ENCODE measurements at regions not wholly inside any gene's neighbourhood (a gene's known extent, or its start where the extent isn't known, plus 50 kb on each side); places are given as distances from the start of the nearest gene placed in this dataset.
A peak's percentile ranks its signal among the peaks of the same experiment; 100 is the strongest.

- no peaks in the 10 kb centered on the region for H3K36me3 Mint-ChIP-seq
- no peak for TF ChIP-seq CTCF (conservative IDR thresholded peaks at IDR 0.05)
- H3K4me1 Mint-ChIP-seq (ENCODE audit: unreplicated experiment): no peaks in the 10 kb centered on the region
- no peak overlapping the region for H3K27ac Mint-ChIP-seq
- no peak for DNase-seq (ENCODE audit: extremely low spot score, unreplicated experiment)
- H3K4me3 Mint-ChIP-seq: no peak overlapping the region
- H3K27me3 Mint-ChIP-seq: no peaks in the 10 kb centered on the region
- peaks cover 14% of the 10 kb centered on the region for H3K9me3 Mint-ChIP-seq
Observed at GRCh38 chr11:38416141-38416540, 1818.1 kb upstream of the RAG2 start.

- DNase-seq (ENCODE audit: extremely low spot score, unreplicated experiment): no peak
Observed at GRCh38 chr11:38411149-38411548, 1813.1 kb upstream of the RAG2 start.

GRCh38 chr11:38402063-38402462, 1804.0 kb upstream of the RAG2 start:
- no peaks in the 10 kb centered on the region for H3K9me3 Mint-ChIP-seq
- H3K27ac Mint-ChIP-seq: no peak overlapping the region
- DNase-seq (ENCODE audit: extremely low spot score, unreplicated experiment): no peak
- no peak overlapping the region for H3K4me3 Mint-ChIP-seq
- H3K27me3 Mint-ChIP-seq: no peaks in the 10 kb centered on the region
- no peaks in the 10 kb centered on the region for H3K4me1 Mint-ChIP-seq (ENCODE audit: unreplicated experiment)
- TF ChIP-seq CTCF (conservative IDR thresholded peaks at IDR 0.05): no peak
- no peaks in the 10 kb centered on the region for H3K36me3 Mint-ChIP-seq

More at GRCh38 chr11:38411149-38411548, 1813.1 kb upstream of the RAG2 start:
- Mint-ChIP-seq H3K4me1 (ENCODE audit: unreplicated experiment) (no peaks in the 10 kb centered on the region), H3K27me3 (no peaks in the 10 kb centered on the region), H3K4me3 (no peak overlapping the region), H3K9me3 (peaks cover 16% of the 10 kb centered on the region), H3K27ac (no peak overlapping the region), H3K36me3 (no peaks in the 10 kb centered on the region)
- peak; percentile 51 for TF ChIP-seq CTCF (conservative IDR thresholded peaks at IDR 0.05)

- Mint-ChIP-seq H3K27me3 (no peaks in the 10 kb centered on the region), H3K27ac (no peak overlapping the region), H3K4me3 (no peak overlapping the region), H3K9me3 (peaks cover 6% of the 10 kb centered on the region), H3K4me1 (ENCODE audit: unreplicated experiment) (no peaks in the 10 kb centered on the region), H3K36me3 (no peaks in the 10 kb centered on the region)
- no peak for TF ChIP-seq CTCF (conservative IDR thresholded peaks at IDR 0.05)
- no peak for DNase-seq (ENCODE audit: extremely low spot score, unreplicated experiment)
Observed at GRCh38 chr11:38392176-38392575, 1794.1 kb upstream of the RAG2 start.

- Mint-ChIP-seq H3K4me1 (ENCODE audit: unreplicated experiment) (no peaks in the 10 kb centered on the region), H3K4me3 (no peak overlapping the region), H3K36me3 (no peaks in the 10 kb centered on the region), H3K9me3 (no peaks in the 10 kb centered on the region), H3K27me3 (no peaks in the 10 kb centered on the region), H3K27ac (no peak overlapping the region)
- TF ChIP-seq CTCF (conservative IDR thresholded peaks at IDR 0.05): no peak
- no peak for DNase-seq (ENCODE audit: extremely low spot score, unreplicated experiment)
Observed at GRCh38 chr11:38384568-38384967, 1786.5 kb upstream of the RAG2 start.

- Mint-ChIP-seq H3K27ac (no peak overlapping the region), H3K27me3 (no peaks in the 10 kb centered on the region), H3K36me3 (no peaks in the 10 kb centered on the region), H3K9me3 (no peaks in the 10 kb centered on the region), H3K4me3 (no peak overlapping the region), H3K4me1 (ENCODE audit: unreplicated experiment) (no peaks in the 10 kb centered on the region)
- TF ChIP-seq CTCF (conservative IDR thresholded peaks at IDR 0.05): no peak
- no peak for DNase-seq (ENCODE audit: extremely low spot score, unreplicated experiment)
Observed at GRCh38 chr11:38365274-38365673, 1767.2 kb upstream of the RAG2 start.
